Adrenal gland (tissue), 9 donors: ENCODE measurements at regions not wholly inside any gene's neighbourhood (a gene's known extent, or its start where the extent isn't known, plus 50 kb on each side); places are given as distances from the start of the nearest gene placed in this dataset.
A peak's percentile ranks its signal among the peaks of the same experiment; 100 is the strongest.

Experiments
- DNase-seq, 7 donors: peaks; one replicate each; pipeline ENCODE4 v3.0.0-alpha.2; 2019 to 2020
- H3K27ac ChIP-seq, 5 donors: fragments of 200-600 bp; sonication (generic) in 4 of 5; 1 replicate in 3 of 5; 2 replicates in 2 of 5; pipeline versions ENCODE4 v1.5.1 to v1.8.0; 2016 to 2020; ENCODE audit warnings: mild to moderate bottlenecking in 1 of 5
- H3K27me3 ChIP-seq: fragments of 200-600 bp; 2 replicates; pipeline ENCODE4 v1.8.0; 2021
- H3K36me3 ChIP-seq, 2 donors: fragments of 200-600 bp; replicated peaks in 1 of 2; 1 replicate in 1 of 2; 2 replicates in 1 of 2; pipeline versions ENCODE4 v1.5.1 to v1.8.0; 2018 to 2022
- H3K4me1 ChIP-seq, 2 donors: fragments of 200-600 bp; replicated peaks in 1 of 2; 1 replicate in 1 of 2; 2 replicates in 1 of 2; pipeline versions ENCODE4 v1.5.1 to v1.8.0; 2018 to 2021
- H3K4me3 ChIP-seq, 4 donors: fragments of 200-600 bp; sonication (generic) in 3 of 4; one replicate each; pipeline ENCODE4 v1.5.1; 2016 to 2018
- H3K9me3 ChIP-seq, 3 donors: fragments of 200-600 bp; sonication (generic) in 1 of 3; replicated peaks in 1 of 3; 1 replicate in 2 of 3; 2 replicates in 1 of 3; pipeline versions ENCODE4 v1.5.1 to v1.8.0; 2016 to 2021
- POLR2A ChIP-seq, 2 donors: fragments of 450-650 bp; IDR thresholded peaks; one replicate each; pipeline ENCODE4 v1.6.1; 2017; ENCODE audit warnings: antibody characterized with exemption in 2 of 2, mild to moderate bottlenecking in 2 of 2, moderate library complexity in 1 of 2
- WGBS, 4 donors: extraction: QIAGEN DNeasy Blood & Tissue Kit in 2 of 4; methylation state at CpG; one replicate each; pipeline versions ENCODE4 v1.1.5 to v1.1.7; 2013 to 2017; 5-methylcytosine and 5-hydroxymethylcytosine counted together
- intact Hi-C, 2 donors: fragments of 100-400 bp; cut with DNase I; formaldehyde crosslinking; loops; one replicate each; pipeline versions ENCODE4 v1.14.1 to v1.15.0; 2022 to 2023
- TF ChIP-seq, protein P1 (sequence below), 6 experiments: fragments of 450-650 bp in 4 of 6; fragments of 200-600 bp in 2 of 6; sonication (generic) in 1 of 6; IDR thresholded peaks; 1 replicate in 5 of 6; 2 replicates in 1 of 6; pipeline versions ENCODE4 v1.5.1 to v1.8.0; 2016 to 2021; ENCODE audit warnings: antibody characterized with exemption in 6 of 6, mild to moderate bottlenecking in 2 of 6, moderate library complexity in 1 of 6
- donor health status: healthy with polysubstance abuse.
- donor health status: Bipolar disorder and iron deficiency.
- donor health status: DM: yes; HTN: yes; CAD: no.
- donor health status: DM: no; HTN: no; CAD: no.
- donor health status: DM: no; HTN: no; CAD: no.

- DNase-seq, result no peak
- Histone ChIP-seq H3K27me3 (no peaks in the 10 kb centered on the region), H3K4me1 (no peaks in the 10 kb centered on the region), H3K36me3 (no peaks in the 10 kb centered on the region), H3K9me3 (peaks cover 0 to 4% (median 0%) of the 10 kb centered on the region in 3 donors), H3K27ac (no peak overlapping the region), H3K4me3 (no peak overlapping the region)
- TF ChIP-seq POLR2A (IDR thresholded peaks at IDR 0.05), result no peak
- TF ChIP-seq, protein P1, sequence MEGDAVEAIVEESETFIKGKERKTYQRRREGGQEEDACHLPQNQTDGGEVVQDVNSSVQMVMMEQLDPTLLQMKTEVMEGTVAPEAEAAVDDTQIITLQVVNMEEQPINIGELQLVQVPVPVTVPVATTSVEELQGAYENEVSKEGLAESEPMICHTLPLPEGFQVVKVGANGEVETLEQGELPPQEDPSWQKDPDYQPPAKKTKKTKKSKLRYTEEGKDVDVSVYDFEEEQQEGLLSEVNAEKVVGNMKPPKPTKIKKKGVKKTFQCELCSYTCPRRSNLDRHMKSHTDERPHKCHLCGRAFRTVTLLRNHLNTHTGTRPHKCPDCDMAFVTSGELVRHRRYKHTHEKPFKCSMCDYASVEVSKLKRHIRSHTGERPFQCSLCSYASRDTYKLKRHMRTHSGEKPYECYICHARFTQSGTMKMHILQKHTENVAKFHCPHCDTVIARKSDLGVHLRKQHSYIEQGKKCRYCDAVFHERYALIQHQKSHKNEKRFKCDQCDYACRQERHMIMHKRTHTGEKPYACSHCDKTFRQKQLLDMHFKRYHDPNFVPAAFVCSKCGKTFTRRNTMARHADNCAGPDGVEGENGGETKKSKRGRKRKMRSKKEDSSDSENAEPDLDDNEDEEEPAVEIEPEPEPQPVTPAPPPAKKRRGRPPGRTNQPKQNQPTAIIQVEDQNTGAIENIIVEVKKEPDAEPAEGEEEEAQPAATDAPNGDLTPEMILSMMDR (IDR thresholded peaks at IDR 0.05), result no peak
- intact Hi-C loops, result no loop called here
Measured at GRCh38 chr2:18641823-18642222, 52.5 kb upstream of the NT5C1B start.

DNA sequence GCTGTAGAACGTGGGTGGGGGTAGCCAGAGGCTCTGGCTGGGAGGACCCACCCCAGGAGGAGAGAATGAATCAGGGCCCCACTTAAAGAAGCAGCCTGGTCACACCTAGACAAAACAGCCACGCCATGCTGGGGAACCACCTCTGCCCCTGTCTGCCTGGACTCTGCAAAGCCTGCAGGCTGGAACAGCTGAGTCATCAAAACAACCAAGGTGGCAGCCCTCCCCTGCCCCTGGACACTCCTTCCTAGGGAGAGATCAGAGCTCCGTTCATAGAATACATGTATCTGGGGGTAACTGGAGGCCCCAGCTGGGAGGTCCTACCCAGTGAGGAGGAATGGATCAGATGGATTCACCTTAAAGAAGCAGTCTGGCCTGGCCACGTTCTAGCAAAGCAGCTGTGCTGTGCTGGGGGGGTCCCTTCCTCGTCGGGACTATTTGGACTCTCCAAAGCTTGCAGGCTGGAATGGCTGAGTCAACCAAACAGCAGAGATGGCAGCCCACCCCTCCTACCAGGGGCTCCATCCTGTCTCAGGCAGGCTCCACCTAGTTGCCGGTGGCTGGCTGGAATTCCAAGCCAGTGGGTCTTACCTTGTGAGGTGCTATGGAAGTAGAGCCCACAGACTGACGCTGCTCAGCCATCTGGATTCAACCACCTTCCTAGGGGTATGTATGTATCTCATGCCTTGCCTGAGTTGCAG, 50.5 kb upstream of the NT5C1B start:
- H3K36me3 ChIP-seq, result no peaks in the 10 kb centered on the region
- TF ChIP-seq, protein P1 (IDR thresholded peaks at IDR 0.05), result no peak
- TF ChIP-seq POLR2A (IDR thresholded peaks at IDR 0.05), result no peak
- 79 to 85% (median 84%) methylated on average over 3 to 8 of the region's 8 CpGs for WGBS, 4 donors
- peak in 1 of 7 donors; percentile 10 for DNase-seq
- no peak overlapping the region for H3K4me3 ChIP-seq
- no peaks in the 10 kb centered on the region for H3K9me3 ChIP-seq
- H3K4me1 ChIP-seq, result no peaks in the 10 kb centered on the region
- H3K27me3 ChIP-seq, result no peaks in the 10 kb centered on the region
- intact Hi-C loops, result no loop called here
- H3K27ac ChIP-seq, result no peak overlapping the region
